GM21367 (cell line): ENCODE measurements at regions not wholly inside any gene's neighbourhood (a gene's known extent, or its start where the extent isn't known, plus 50 kb on each side); places are given as distances from the start of the nearest gene placed in this dataset.
"Not testable (repeated sequence)": the region's sequence is repeated elsewhere in the genome, so short reads cannot be mapped to it uniquely, and the experiment has no call there.

Experiments used
- ATAC-seq: cut with Tn5 transposase; IDR thresholded peaks from one replicate; pipeline ENCODE4 v1.9.1; 2021; ENCODE audit not compliant: unreplicated experiment

DNA sequence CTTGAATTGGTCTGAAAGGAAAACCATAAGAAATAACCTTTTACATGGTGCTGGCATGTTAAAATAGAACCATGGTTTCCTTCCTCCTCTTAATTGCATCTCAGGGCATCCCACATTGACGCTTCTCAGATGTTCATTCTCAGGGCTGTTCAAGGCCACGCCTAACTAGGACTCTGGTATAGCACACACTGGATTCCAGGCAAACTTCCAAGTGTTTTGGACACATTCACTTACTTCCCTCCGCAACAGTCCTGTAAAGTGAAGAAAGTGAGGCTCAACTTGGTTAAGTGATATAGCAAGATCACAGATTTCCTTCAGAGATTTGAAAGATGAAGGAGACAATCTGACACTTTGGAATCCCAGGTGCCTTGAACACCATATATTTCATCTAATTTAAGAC lies 244.8 kb downstream of the DUSP10 start:
- ATAC-seq, result no peak

DNA sequence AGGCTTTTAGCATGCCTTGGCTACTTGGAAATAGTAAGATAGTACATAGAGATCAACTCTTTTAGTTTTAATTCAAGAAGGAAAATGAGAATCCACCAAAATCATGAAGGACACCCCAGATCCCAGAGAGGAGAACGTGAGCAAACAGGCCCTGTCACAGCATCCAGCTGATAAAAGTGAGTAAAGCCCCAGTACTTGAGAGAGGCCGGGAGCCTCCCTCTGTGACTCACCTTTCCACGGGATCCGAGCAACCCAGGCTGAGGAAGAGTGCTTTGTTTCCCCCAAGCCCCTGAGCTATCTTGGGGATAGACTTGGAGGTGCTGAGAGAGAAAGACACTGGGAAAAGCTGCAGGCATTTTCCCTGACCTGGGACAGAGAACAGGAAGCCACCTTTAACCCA lies 238.6 kb downstream of the DUSP10 start:
- ATAC-seq, result no peak

DNA sequence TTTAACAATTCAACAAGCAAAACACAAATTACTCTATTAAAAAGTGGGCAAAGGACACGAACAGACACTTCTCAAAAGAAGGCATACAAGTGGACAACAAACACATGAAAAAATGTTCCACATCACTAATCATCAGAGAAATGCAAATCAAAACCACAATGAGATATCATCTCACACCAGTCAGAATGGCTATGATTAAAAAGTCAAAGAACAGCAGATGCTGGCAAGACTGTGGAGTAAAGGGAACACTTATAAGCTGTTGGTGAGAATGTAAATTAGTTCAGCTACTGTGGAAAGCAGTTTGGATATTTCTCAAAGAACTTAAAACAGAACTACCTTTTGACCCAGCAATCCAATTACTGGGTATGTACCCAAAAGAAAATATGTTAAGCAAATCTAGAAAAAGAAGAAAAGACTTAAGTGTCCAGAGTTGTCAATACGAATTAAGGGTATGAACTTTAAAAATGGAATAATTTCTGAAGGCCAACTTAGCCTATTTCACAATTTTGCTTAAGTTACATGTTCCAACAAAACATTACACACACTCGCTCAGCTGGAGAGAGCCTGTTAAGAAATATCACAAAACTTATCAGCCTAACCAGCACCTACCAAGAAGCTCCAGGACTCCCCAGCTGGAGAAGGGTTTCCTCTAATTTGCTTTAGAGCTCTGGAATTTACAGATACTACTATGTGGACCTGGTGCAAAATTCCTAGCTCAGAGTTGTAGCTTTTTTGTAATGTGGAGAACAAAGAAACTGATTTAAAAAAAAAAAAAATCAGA lies 232.1 kb downstream of the DUSP10 start:
- no peak for ATAC-seq

DNA sequence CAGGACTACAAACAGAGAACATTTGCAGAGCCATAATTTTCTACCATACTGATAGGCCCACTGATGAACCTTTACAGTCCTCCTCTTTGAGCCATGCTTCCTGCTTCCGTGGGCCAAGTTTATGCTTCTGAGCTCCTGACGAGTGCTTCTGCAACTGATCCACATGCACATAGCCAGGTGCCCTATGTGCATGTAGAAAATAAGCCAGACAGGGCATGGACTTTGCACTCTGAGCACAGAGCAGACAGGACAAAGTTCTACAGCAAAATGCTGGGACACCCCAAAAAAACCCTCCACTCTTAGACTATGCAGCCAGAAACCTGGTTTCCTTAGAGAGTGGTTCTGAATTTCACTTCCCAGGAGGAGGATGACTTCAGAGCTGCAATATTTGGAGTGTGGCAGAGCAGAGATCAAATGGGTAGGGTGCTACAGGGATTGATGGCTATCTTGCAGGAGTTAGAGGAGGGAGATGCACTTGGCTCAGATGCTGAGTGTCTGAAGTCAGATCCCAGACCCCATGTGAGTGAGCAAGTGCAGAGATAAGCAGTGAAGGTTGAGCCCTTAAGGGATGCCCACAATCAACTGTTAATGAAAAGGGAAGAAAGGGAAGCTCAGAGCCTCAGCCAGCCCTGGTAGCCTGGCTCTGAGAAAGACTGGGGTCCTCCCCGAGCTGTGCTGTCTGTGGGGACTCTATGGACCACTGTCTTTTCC lies 230.9 kb downstream of the DUSP10 start:
- no peak for ATAC-seq

DNA sequence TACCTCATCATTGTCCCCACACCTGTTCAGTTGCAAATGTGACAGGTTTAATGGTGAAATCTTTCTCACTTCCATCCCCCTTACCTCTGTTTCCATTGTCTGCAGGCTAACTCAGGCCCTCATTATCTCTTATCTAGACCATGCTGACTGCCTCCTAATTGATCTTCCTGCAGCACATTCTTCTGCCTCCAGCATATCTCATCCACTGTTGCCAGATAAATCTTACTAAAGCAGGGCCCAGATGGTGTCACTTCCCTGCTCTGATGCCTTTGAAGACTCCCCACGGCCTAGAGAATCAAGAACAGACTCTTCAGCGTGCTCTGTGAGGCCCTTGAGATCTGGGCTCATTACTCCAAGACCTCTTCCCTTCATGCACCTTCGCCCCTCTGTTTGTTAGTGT lies 230.1 kb downstream of the DUSP10 start:
- no peak for ATAC-seq

DNA sequence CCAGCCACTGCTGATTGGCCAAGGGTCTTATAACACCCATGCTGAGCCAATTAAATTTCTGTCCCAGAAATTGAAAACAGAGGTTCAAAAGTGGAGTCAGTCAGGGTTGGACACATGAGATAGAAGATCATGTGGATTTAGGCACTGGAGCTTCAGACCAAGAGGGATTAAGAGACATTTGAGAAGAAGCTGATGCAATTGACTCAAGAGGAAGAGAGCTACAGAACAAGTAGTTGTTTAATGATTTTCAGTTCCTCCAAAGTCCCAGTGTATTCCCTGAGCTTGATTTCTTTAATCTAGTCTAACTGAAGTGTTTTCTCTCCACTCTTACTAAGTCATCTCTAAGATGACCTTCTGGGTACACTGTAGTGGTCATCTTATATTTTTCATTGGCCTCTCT lies 227.1 kb downstream of the DUSP10 start:
- ATAC-seq, result no peak

DNA sequence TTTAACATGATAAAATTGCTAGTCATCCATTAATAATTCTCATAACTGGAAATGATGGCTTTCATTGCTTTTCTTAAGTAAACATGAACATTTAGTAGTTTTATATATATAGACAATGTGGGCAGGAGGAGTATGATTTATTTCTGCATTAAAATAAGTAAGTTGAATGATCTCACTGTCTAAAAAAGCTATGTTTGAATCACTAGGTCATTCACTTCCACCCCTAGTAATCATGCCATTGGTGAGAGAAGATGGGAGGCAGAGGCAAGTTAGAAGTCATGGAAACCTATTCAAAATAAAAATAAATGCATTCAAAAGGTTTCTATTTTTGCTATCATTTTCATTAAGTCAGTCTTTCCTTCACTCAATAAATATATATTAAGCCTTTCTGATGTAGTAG lies 226.4 kb downstream of the DUSP10 start:
- no peak for ATAC-seq

DNA sequence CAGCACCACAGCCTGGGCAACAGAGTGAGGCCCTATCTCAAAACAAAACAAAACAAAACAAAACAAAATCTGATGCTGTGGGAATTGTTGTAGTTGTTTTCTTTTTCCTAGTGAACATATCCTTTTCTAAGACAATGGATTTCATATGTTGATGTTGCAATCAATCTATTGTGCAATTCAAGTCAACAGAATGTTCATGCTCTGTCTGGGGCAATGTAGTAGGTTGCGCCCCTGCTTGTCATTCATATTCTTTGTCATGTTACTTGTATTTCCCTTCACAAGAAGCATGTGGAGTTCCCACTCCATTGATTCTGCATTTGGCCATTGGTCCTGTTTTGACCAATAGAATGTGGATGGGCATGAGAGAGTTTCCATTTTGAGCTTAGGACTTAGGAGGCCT lies 223.9 kb downstream of the DUSP10 start:
- no peak for ATAC-seq

DNA sequence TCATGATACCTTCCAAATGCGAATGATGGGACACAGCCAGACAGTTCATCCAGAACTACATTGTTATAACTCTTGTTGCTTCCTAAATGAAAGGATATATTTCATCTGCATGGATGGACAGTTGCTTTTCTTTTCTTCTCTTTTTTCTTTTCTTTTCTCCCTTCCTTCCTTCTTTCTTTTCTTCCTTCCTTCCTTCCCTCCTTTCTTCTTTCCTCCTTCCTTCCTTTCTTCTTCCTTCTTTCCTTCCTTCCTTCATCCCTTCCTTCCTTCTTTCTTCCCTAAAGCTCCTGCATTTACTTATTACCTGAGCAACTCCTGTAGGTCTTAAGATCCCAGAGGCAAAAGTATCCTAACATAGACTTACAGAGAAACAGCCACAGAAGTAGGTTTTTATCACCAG lies 221.6 kb downstream of the DUSP10 start:
- ATAC-seq, result no peak

DNA sequence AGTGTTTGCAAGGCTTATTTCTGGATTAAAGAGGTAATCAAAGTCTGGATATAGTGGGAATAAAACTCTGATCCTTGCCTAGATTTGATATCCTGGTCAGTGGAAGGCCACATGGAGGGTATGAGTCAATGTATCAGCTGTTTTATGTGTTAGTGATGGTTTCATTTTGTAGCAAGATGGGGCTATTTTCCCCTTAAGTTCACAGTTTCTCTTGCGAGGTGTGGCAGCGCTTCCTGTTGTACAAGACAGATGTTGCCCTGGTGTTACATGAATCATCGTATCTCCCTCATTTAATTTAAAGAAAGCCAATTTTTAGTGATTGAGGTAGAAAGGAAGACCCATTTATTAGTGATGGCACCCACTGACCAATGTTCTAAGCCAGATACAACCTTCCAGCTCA lies 220.2 kb downstream of the DUSP10 start:
- no peak for ATAC-seq

DNA sequence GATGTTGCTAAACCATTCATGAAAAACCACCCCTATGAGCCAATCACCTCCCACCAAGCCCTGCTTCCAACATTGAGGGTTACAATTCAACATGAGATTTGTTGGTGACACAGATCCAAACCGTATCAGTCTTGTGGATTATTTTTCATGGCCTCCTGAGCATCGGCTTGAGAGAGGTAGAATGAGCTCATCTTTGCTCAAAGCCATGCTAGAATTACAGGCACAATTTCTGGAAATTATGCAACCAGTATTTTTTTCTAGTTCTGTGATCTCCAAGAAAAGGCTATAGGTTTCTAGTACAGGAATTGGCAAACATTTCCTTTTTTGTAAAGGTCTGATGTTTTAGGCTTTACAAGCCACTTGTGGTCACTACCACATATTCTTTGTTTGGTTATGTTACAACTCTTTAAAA lies 219.4 kb downstream of the DUSP10 start:
- ATAC-seq, result no peak

DNA sequence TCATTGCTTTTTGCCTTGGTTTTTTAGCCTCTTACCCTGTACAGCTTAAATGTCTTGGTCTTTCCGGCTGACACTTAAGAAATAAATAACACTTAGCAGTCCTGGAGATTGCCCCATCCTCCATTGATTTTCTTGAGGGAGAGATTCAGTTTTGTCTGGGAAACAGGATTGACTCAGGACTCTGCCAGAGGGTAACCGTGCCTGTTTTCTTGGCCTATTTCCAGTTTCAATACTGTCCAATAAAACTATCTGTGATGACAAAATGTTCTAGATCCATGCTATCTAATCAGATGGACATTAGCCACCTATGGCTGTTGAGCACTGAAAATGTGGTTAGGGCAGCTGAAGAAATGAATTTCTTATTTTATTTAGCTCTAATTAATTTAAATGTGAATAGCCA lies 216.1 kb downstream of the DUSP10 start:
- no peak for ATAC-seq

DNA sequence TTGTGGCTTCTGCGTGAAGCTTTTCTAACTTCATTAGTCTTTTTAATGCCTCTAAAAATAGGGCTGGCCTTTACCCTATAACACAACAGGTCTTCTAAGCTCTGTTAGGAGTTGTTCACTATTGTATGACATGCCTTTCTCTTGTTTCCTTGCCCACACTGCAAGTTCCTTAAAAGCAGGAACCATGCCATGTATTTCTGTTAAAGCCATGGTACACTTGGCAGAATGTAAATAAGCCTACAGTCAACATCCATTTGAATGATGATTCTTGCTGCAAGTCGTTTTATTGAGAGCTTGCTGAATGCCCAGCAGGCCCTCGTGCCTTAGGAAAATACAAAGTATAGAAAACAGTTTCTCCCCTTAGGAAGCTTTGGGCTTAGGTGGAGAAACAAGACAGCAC lies 214.6 kb downstream of the DUSP10 start:
- no peak for ATAC-seq

DNA sequence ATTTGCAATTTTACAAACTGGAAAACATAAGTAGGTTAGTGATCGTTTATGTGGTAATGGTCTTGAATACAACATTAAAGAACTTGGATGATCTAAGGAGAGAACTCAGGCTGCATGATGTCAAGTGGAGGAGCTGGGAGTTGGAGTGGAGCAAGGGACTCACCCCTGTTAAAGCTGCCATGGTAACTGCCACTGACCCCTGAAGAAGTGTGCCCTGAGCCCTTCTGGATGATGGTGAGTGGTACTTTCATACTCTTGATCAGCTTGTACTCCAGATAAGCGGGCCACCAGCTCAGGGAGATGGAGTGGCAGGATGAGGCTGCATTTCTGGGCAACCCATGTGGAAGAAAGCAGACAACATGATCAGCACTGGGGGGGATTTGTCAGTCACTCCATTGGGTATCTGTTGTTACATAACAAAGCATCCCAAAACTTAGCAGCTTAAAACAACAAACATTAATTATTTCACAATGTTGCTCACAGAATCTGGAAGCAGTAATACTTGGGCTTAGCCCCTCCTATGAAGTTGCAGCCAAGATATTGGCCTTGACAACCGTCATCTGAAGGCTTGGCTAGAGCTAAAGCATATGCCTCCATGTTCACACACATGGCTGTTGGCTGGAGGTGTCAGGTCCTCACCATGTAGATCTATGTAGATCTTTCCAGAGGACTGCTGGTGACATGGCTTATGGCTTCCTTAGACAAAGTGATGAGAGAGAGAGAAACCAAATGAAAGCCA lies 213.8 kb downstream of the DUSP10 start:
- ATAC-seq, result no peak

DNA sequence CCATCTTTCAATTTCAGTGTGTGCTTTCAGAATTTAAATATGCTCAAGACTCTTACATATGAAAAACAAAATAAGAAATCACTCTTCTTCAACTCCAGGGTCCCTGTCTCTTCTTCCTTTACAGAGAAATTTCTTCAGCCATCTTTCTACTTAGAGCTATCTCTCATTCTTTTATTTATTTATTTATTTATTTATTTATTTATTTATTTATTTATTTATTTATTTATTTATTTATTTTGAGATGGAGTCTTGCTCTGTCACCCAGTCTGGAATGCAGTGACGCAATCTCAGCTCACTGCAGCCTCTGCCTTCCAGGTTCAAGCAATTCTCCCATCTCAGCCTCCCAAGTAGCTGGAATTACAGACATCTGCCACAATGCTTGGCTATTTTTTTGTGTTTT lies 211.7 kb downstream of the DUSP10 start:
- ATAC-seq, result not testable (repeated sequence)

DNA sequence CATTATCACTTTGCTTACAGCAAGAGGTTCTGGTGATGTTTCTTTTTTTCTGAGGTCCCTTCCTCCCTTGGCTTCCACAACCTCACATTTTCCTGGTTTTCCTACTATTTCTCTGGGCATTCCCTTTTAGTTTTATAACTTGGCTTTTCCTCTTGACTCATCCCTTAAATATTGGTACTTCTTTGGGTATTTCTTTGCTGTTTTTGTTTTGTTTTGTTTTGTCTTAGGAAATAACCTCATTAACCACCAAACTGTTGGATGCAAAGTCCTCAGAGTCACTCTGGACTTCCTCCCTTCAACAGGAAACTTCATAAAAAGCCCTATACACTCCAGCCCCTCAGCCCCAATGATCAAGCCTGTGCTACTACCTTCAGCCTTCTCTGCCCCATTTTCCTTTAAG lies 211.1 kb downstream of the DUSP10 start:
- no peak for ATAC-seq

DNA sequence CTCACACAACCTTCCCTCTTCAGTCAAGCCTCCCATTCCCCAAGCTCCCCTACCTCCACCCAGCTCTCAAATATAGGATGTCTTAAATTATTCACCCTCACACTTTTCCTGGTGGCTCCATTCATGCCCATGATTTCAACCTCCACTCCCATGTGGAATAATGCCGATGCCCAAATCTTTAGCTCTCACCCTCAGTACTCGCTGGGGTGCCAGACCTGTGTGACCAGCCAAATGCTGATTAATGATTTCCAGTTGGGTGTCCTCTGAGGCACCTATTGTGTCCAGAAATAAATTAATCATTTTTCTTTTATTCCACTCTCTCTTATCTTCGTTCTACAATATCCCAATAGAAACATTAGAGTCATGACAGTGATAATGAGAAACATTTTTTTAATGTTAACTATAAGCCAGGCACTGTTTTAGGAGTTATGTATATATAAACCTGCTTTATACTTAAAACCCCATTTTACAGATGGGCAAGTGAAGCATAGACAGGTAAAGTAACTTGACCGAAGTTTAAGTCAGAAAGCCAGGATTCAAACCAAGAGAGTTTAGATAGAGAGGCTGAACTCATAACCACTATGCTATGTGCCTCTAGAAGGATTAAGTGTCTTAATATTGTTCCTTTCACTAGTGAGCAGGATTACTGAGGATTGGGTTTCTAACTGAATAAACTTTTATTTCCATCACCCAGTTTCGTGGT lies 209.7 kb downstream of the DUSP10 start:
- no peak for ATAC-seq

DNA sequence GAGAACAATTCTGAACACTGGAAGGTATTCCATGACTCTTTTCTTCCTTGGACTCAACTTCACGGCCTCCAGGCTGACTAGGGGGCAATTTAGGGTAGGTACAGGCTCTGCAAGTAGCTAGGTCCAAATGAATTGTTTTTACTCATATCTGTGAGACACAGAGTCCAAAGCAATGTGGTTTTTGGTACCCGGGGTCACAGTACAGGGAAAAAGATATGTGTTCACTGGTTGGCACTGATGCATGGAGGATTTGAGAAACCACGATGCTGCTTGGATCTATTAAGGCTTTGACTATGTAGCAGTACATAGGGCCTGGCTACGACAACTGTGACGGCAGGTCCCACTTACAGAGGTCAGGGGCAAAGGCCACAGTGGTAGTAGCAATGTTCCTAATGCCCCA lies 200.6 kb downstream of the DUSP10 start:
- ATAC-seq, result no peak

DNA sequence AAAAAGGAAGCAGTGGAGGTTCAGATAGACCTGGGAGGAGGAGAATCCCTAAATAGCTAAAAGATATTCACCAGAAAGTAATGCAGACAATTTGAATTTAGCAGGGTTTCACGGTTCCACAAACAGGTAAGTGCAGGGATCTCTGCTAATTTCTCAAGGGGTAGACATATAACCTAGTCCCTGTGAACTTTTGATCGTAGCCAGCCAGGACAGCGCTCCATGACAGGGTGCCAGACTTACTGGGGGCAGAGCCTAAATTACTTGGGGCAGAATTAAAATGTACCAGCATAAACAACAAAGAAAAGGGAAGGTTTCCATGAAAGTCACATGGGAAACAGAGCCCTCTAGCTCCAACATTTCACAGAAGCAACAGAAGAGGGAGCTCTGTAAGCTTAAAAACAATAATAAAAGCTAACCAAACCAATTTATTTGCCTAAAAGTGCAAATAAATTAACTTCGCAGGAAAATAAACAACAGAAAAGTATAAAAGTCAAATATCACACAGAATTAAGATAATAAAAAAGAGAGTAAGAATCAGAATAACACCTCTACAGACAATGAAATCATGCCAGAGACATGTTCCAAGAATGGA lies 198.3 kb downstream of the DUSP10 start:
- no peak for ATAC-seq

DNA sequence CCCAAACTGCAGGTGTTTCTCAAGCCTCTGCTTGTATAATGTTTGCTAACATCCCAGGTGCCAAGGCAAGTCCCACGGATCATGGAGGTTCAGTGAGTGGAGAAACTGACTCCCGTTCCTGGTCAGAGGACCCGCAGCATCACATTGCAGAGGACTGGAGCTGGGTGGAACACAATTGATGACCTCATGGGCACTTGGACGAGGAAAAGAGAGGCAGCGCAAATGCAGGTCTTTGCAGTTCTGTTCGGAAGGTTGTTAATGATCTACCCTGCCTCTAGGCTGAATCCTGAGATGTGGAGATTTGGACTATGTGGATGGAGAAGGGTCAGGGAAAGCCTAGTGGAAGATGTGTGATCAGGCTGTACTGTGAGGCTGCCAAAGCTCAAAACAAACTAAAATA lies 192.9 kb downstream of the DUSP10 start:
- ATAC-seq, result no peak

DNA sequence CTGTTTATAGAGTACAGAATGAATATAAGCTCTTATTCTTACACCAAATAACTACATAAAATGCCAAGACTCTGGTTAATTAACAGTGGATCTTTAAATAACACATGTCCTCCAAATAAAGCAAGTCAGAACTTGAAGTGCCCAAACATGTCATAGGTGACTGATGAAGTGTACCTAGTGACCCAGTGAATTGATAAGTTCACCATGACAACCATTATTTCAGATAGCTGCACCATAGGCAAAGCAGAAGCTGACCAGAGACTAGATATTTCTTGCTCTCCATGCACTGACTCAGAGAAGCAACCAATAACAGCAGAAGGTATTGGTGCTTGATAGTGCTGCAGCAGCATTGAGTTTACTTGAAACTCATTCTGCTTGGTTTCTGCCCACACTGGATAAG lies 192.1 kb downstream of the DUSP10 start:
- ATAC-seq, result no peak
